Endothelial cell of umbilical vein (primary cell): ENCODE measurements at regions not wholly inside any gene's neighbourhood (a gene's known extent, or its start where the extent isn't known, plus 50 kb on each side); places are given as distances from the start of the nearest gene placed in this dataset.

Source experiments
- BruUV-seq: library from RNA; stranded (reverse); fragments of 400-500 nt; replicated peaks from 2 replicates; lab custom pipeline; 2021; lab: Mats Ljungman, UMichigan
- CTCF ChIA-PET: fragments of 300-600, 350-600 bp; sonication (Branson Sonifier 250); formaldehyde crosslinking; loops from one replicate; lab custom pipeline; 2021; ENCODE audit warnings: antibody characterized with exemption, inconsistent platforms; lab: Charles Lee
- POLR2A ChIA-PET: fragments of 300-600, 350-600 bp; sonication (Branson Sonifier 250); formaldehyde crosslinking; loops from one replicate; lab custom pipeline; 2021; ENCODE audit warnings: antibody characterized with exemption, inconsistent platforms; lab: Charles Lee
- DNase-seq: peaks from one replicate; pipeline ENCODE4 v3.0.0-alpha.2; 2011; ENCODE audit warnings: low read depth, low spot score
- FAIRE-seq: peaks from 2 replicates; lab custom pipeline; 2011; peaks lifted over from hg19 to GRCh38; lab: Jason Lieb, UNC
- H2AFZ ChIP-seq: 2 replicates; pipeline ENCODE4 v1.6.0; 2012; ENCODE audit warnings: low read depth, low read length, control low read depth, inconsistent platforms
- H3K27ac ChIP-seq: 2 replicates; pipeline ENCODE4 v1.5.1; 2011; ENCODE audit warnings: low read depth, mild to moderate bottlenecking, control low read depth, low read length, moderate library complexity; ENCODE audit not compliant: insufficient read depth
- H3K27me3 ChIP-seq, 2 experiments: 2 replicates each; pipeline versions ENCODE4 v1.6.0 to v1.6.1; 2011; ENCODE audit warnings: low read length in 2 of 2, mixed read lengths in 1 of 2; ENCODE audit not compliant: control insufficient read depth in 2 of 2, insufficient read depth in 2 of 2
- H3K36me3 ChIP-seq, 2 experiments: 2 replicates in 1 of 2; 3 replicates in 1 of 2; pipeline ENCODE4 v1.5.1; 2011; ENCODE audit warnings: low read length in 2 of 2, mild to moderate bottlenecking in 1 of 2, moderate library complexity in 1 of 2; ENCODE audit not compliant: control insufficient read depth in 2 of 2, insufficient read depth in 2 of 2; ENCODE audit errors: extremely low read depth in 1 of 2
- H3K4me1 ChIP-seq: 3 replicates; pipeline ENCODE4 v1.5.1; 2011; ENCODE audit warnings: mild to moderate bottlenecking, low read length; ENCODE audit not compliant: control insufficient read depth, insufficient read depth; ENCODE audit errors: extremely low read depth
- H3K4me2 ChIP-seq: 2 replicates; pipeline ENCODE4 v1.6.1; 2011; ENCODE audit warnings: low read length, control low read depth, mixed read lengths; ENCODE audit not compliant: insufficient read depth
- H3K4me3 ChIP-seq, 3 experiments: fragments of 200-600 bp in 1 of 3; sonication (generic), shearing (Covaris generic) in 1 of 3; replicated peaks in 1 of 3; 2 replicates each; pipeline ENCODE4 v1.5.1; 2011 to 2016; ENCODE audit warnings: control low read depth in 3 of 3, low read length in 3 of 3, mild to moderate bottlenecking in 2 of 3, inconsistent platforms in 1 of 3, low read depth in 1 of 3, moderate library complexity in 1 of 3; ENCODE audit not compliant: insufficient read depth in 1 of 3
- H3K79me2 ChIP-seq: 2 replicates; pipeline ENCODE4 v1.6.0; 2012; ENCODE audit warnings: low read length, inconsistent platforms; ENCODE audit not compliant: control insufficient read depth, insufficient read depth
- H3K9ac ChIP-seq: replicated peaks from 2 replicates; pipeline ENCODE3; 2011; ENCODE audit warnings: low read length, control low read depth; ENCODE audit not compliant: insufficient read depth; ENCODE audit errors: extremely low read depth
- H3K9me1 ChIP-seq: replicated peaks from 3 replicates; pipeline ENCODE4 v1.6.0; 2011; ENCODE audit warnings: mild to moderate bottlenecking, low read length; ENCODE audit not compliant: control insufficient read depth, insufficient read depth; ENCODE audit errors: extremely low read depth
- H3K9me3 ChIP-seq: replicated peaks from 2 replicates; pipeline ENCODE4 v1.5.1; 2012; ENCODE audit warnings: low read length, inconsistent platforms; ENCODE audit not compliant: control insufficient read depth, insufficient read depth
- H4K20me1 ChIP-seq: replicated peaks from 2 replicates; pipeline ENCODE3; 2011; ENCODE audit warnings: mild to moderate bottlenecking, low read length; ENCODE audit not compliant: control insufficient read depth, insufficient read depth; ENCODE audit errors: extremely low read depth
- EZH2 ChIP-seq: IDR thresholded peaks from 2 replicates; pipeline ENCODE4 v1.6.1; 2012; ENCODE audit warnings: borderline replicate concordance, low read depth, mild to moderate bottlenecking, moderate library complexity, low read length, inconsistent platforms; ENCODE audit not compliant: severe bottlenecking
- FOS ChIP-seq: IDR thresholded peaks from 2 replicates; pipeline ENCODE4 v1.6.1; 2011; ENCODE audit warnings: mild to moderate bottlenecking, low read length, moderate library complexity, borderline replicate concordance; ENCODE audit not compliant: insufficient read depth
- GATA2 ChIP-seq: IDR thresholded peaks from 2 replicates; pipeline ENCODE4 v1.7.0; 2011; ENCODE audit warnings: low read depth, mild to moderate bottlenecking, moderate library complexity, mixed read lengths, low read length; ENCODE audit not compliant: insufficient read length, insufficient read depth
- JUN ChIP-seq: IDR thresholded peaks from 2 replicates; pipeline ENCODE4 v1.6.1; 2011; ENCODE audit warnings: borderline replicate concordance, low read depth; ENCODE audit not compliant: insufficient read length, insufficient read depth
- MYC ChIP-seq: IDR thresholded peaks from one replicate; pipeline ENCODE4 v1.6.1; 2011; ENCODE audit warnings: mild to moderate bottlenecking, low read depth, low read length
- POLR2A ChIP-seq: IDR thresholded peaks from 2 replicates; pipeline ENCODE4 v1.6.1; 2012; ENCODE audit warnings: low read depth, mild to moderate bottlenecking, control low read depth, low read length
- POLR2AphosphoS5 ChIP-seq: IDR thresholded peaks from 2 replicates; pipeline ENCODE4 v1.6.1; 2012; ENCODE audit warnings: low read depth, mild to moderate bottlenecking, control low read depth, low read length, moderate library complexity; ENCODE audit not compliant: insufficient read depth
- dilution Hi-C: fragments of 300-500 bp; cut with MboI; formaldehyde crosslinking; loops from one replicate; pipeline ENCODE4 v1.15.0; 2019; ENCODE audit warnings: low sequenced_read_pairs; ENCODE audit not compliant: extremely low pct_ligation_motif_present
- intact Hi-C: fragments of 100-400 bp; cut with micrococcal nuclease; formaldehyde crosslinking; loops from one replicate; pipeline ENCODE4 v1.10.0; 2022
- TF ChIP-seq, protein P1 (sequence below), 2 donors: IDR thresholded peaks; 1 replicate in 1 of 2; 2 replicates in 1 of 2; pipeline ENCODE4 v1.5.1; 2011; ENCODE audit warnings: low read length in 2 of 2, mild to moderate bottlenecking in 2 of 2, moderate library complexity in 2 of 2, control low read depth in 1 of 2, inconsistent platforms in 1 of 2, low read depth in 1 of 2; ENCODE audit not compliant: insufficient read depth in 1 of 2; ENCODE audit errors: extremely low read depth in 1 of 2
- TF ChIP-seq, protein P2 (sequence below): IDR thresholded peaks from 2 replicates; pipeline ENCODE4 v1.6.1; 2011; ENCODE audit not compliant: insufficient read depth, insufficient read length

DNA sequence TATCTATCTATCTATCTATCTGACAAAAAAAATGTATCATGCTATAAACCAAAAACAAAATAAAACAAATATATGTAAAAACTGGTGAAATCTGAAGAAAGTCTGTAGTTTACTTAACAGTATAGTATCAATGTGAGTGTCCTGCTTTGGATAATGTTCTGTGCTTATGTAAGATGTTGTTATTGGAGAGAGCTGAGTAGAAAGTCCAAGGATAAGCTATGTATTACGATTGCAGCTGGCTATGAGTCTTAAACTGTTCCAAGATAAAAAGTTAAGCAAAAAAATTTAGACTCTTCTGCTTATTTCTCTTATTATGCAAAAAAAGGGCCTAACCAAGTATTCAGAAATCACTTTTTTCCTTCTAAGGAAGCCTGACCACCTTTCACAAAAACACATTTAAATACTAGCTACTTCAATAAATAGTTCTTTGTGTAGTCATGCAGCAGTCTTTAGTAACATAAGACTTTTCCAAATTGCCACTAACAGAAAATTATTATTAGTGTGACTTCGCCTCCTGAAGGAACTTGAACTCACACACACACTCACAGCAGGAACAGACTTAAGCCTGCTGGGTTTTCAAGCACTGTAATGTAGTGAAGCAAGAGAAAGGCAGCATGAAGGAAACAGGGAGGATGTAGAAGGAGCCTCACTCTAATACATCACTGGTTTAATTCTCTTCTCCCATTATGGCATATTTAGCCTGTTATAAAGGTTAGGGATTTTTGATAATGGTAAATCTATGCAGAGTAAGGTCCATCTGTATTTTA is 265.8 kb upstream of the GJE1 start:
- ChIA-PET CTCF (interaction anchor here (0.9 kb wide), 1 partner anchor 16 kb away, joined by 4 read pairs; no protein-coding TSS in a partner anchor), POLR2A (no interaction called here)
- no peak overlapping the region for H3K27ac ChIP-seq
- H3K9me1 ChIP-seq = no peaks in the 10 kb centered on the region
- intact Hi-C loops = no loop called here
- no peaks in the 10 kb centered on the region for H4K20me1 ChIP-seq
- H3K9ac ChIP-seq = no peak overlapping the region
- TF ChIP-seq POLR2A (no peak), GATA2 (no peak), JUN (no peak), POLR2AphosphoS5 (no peak), EZH2 (no peak), MYC (no peak), FOS (no peak)
- TF ChIP-seq, protein P1, sequence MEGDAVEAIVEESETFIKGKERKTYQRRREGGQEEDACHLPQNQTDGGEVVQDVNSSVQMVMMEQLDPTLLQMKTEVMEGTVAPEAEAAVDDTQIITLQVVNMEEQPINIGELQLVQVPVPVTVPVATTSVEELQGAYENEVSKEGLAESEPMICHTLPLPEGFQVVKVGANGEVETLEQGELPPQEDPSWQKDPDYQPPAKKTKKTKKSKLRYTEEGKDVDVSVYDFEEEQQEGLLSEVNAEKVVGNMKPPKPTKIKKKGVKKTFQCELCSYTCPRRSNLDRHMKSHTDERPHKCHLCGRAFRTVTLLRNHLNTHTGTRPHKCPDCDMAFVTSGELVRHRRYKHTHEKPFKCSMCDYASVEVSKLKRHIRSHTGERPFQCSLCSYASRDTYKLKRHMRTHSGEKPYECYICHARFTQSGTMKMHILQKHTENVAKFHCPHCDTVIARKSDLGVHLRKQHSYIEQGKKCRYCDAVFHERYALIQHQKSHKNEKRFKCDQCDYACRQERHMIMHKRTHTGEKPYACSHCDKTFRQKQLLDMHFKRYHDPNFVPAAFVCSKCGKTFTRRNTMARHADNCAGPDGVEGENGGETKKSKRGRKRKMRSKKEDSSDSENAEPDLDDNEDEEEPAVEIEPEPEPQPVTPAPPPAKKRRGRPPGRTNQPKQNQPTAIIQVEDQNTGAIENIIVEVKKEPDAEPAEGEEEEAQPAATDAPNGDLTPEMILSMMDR (IDR thresholded peaks at IDR 0.05; ENCODE audit: extremely low read depth in 1 of 2, insufficient read depth in 1 of 2, low read depth in 1 of 2, low read length in 2 of 2) = no peak
- TF ChIP-seq, protein P2, sequence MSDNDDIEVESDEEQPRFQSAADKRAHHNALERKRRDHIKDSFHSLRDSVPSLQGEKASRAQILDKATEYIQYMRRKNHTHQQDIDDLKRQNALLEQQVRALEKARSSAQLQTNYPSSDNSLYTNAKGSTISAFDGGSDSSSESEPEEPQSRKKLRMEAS = no peak
- no peak overlapping the region for H2AFZ ChIP-seq
- no peaks in the 10 kb centered on the region for H3K4me1 ChIP-seq
- no peak overlapping the region for H3K4me2 ChIP-seq
- dilution Hi-C loops = no loop called here
- H3K36me3 ChIP-seq = no peaks in the 10 kb centered on the region
- no peaks in the 10 kb centered on the region for H3K27me3 ChIP-seq
- no TSS peak for BruUV-seq
- no peak for DNase-seq
- no peaks in the 10 kb centered on the region for H3K9me3 ChIP-seq
- no peaks in the 10 kb centered on the region for H3K79me2 ChIP-seq
- H3K4me3 ChIP-seq = no peak overlapping the region
- FAIRE-seq = no peak
